ENCODE measurements at regions not wholly inside any gene's neighbourhood (a gene's known extent, or its start where the extent isn't known, plus 50 kb on each side); places are given as distances from the start of the nearest gene placed in this dataset.
"Not testable (repeated sequence)": the region's sequence is repeated elsewhere in the genome, so short reads cannot be mapped to it uniquely, and the experiment has no call there.

DNA sequence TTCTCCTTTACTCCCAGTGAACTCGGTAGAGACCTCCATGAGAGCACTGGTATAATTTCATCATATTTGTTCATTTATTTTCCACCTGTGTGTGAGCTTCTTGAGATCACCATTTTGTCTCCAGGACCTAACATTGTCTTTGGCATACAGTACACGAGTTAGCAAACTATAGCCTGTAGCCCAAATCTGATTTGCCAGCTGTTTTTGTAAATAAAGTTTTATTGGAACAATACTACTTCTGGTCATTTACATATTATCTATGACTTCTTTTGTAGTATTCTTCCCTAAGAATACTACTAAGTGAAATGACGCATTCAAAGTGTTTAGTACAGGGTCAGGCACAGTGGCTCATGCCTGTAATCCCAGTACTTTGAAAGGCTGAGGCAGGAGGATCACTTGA lies 449.5 kb downstream of the PLPP3 start:
- DNase-seq (ENCODE audit: low read depth in 2 of 2), result no peak

DNA sequence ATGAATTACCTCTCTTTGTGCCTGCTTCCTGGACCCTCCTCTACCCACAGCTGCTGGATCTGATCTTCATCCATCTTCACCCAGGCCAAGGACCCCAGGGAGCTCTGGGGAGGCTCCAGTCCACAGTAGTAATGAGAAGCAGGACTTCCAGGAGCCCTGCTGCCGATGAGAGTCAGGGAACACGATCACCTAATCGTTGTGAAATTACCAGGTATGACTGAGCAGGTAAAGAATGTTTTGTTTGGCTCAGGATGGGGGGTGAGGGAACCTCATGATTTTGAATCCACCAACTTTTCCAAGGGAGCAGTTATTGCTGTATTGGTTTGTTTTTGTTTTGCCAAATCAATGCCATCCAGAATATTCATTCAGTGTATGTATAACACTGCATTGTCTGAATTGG lies 454.0 kb downstream of the PLPP3 start:
- DNase-seq (ENCODE audit: low read depth in 2 of 2), result no peak

DNA sequence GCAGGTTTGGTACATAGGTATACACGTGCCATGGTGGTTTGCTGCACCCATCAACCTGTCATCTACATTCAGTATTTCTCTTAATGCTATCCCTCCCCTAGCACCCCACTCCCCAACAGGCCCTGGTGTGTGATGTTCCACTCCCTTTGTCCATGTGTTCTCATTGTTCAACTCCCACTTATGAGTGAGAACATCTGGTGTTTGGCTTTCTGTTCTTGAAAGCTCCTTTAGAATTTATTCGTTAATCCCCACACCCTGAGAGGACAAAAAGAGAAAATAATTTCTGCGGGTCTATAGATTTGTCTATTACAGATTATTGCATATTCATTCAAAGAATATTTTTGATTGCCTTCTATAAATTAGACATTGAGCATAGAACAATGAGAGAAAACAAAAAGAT lies 455.5 kb downstream of the PLPP3 start:
- no peak for DNase-seq (ENCODE audit: low read depth in 2 of 2)

DNA sequence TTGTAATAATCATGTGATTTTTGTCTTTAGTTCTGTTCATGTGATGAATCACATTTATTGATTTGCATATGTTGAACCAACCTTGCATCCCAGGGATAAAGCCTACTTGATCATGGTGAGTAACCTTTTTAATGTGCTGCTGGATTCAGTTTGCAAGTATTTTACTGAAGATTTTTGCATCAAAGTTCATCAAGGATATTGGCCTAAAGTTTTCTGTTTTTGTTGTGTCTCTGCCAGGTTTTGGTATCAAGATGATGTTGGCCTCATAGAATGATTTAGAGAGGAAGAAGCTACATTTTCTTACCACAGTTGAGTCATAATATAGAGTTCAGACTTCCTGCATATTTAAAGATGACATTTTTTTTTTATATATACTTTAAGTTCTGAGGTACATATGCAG lies 455.9 kb downstream of the PLPP3 start:
- DNase-seq (ENCODE audit: low read depth in 2 of 2), result no peak

DNA sequence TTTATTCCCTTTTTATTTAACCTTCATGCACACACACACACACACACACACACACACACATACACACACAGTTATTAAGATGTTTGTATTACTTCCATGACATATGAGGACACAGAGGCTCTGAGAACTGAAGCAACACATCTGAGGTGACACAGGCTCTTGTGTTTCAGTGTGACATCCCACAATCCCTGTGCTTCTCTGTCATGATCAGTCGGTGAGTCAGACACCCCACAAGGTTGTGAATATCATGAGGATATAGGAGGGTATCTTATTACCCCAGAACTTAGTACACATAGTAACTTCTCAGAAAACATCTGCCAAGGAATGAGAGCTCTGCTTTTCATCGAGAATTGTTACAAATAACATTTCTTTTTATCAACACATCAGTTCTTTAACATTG lies 459.3 kb downstream of the PLPP3 start:
- no peak for DNase-seq (ENCODE audit: low read depth in 2 of 2)

DNA sequence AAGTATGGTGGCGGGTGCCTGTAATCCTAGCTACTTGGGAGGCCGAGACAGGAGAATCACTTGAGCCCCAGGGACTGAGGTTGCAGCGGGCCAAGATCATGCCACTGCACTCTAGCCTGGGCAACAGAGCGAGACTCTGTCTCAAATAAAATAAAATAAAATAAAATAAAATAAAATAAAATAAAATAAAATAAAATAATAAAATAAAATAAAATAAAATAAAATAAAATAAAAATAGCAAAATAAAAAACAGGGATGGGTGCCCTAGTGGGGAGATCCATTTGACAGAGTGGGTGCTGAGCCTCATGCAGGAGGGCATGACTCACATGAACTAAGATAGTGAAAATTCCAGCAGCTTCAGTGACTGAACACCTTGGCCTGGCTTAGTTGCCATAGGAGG lies 460.7 kb downstream of the PLPP3 start:
- not testable (repeated sequence) for DNase-seq (ENCODE audit: low read depth in 2 of 2)

DNA sequence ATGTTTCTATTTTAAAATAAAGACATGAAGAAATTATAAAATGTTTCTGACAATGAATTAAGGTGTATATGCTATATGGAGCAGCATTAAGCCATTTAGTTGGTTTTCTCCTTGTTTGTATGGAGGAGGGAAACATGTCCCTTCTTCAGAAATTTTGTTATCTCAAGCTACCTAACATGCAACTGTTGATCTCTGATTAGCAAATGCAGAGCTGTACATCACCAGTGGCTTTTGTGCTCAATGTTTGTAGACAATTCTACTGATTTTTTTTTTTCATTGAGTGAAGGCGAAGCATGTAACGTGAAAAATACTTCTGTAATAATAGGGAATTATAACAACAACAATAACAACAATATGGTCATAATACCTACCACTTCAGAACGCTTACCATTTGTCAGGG lies 463.7 kb downstream of the PLPP3 start:
- no peak for DNase-seq (ENCODE audit: low read depth in 2 of 2)

DNA sequence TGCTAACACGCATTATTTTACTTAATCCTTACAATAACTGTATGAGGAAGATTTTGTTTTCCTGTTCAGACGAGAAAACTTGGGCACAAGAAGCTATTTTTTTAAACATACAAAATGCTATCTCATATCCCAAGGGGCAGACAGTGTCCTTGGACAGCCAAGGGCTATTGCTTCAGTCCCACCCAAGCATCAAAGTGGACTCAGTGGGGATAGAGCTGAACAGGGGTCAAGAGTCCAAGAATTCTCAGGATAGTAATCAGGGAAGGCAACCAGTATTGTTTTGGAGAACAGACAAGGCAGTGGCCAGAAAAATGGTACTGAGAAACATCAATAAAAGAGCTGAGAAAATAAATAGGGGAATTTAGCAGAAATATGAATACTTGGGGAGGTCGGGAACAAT lies 465.7 kb downstream of the PLPP3 start:
- no peak for DNase-seq (ENCODE audit: low read depth in 2 of 2)

DNA sequence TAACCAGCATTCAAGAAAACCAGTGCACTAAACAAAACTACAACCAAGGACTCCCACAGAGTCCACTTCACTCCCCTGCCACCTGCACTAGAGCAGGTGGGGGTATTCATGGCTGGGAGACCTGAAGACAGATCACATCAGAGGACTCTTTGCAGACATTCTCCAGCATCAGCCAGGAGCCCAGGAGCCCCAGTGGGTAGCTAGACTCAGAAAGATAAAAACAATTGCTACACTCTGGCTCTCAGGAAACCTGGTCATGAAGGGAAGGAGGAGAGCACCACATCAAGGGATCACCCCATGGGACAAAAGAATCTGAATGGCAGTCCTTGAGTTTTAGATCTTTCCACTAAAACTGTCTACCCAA lies 472.1 kb downstream of the PLPP3 start:
- DNase-seq (ENCODE audit: low read depth in 2 of 2), result no peak

DNA sequence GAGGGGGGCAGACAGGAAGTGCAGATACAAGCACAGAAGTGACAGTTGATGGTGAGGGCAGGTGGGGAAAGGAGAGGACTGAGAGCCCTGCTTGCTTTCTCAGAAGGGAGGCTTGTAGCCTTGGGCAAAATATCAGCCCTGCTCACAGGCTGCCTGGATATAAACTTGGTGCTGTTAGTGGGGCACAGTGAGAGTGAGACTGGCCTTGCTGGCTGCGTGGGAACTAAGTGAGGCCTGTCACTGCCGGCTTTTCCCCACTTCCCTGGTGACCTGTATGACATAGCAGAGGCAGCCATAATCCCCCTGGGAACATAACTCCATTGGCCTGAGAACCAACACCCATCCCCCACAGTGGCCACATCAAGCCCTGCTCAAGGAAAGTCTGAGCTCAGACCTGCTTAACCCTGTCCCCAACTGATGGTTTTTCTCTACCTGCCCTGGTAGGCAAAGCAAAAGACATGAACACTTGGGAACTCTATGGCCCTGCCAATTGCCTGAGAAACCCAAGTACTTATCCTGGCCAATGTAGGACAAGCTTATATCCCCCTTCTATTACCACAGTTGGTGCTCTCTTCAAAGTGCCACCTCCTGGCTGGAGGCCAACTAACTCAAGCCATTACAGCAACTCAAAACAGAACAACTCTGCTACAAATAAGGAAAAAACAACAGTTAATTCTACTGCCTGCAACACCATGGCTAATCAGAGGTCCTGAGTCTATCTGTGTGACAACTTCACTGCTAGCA lies 472.7 kb downstream of the PLPP3 start:
- DNase-seq (ENCODE audit: low read depth in 2 of 2), result no peak

DNA sequence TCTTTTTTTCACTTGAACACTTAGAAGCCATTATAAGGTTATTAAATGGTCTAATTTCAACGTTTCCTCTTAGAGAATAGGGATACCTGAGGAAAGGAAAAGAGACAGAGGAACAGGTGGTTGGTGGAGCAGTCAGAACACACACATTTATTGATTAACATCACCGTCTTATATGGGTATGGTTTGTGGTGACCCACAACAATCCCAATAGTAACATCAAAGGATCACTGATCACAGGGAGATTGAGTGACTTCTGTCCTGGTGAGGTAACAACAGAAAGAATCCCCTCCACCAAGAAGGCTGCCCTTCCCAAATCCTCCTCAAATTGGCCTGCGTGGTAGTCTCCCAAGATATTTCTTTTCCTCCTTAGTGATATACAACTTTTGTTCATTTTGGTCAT lies 474.0 kb downstream of the PLPP3 start:
- no peak for DNase-seq (ENCODE audit: low read depth in 2 of 2)

DNA sequence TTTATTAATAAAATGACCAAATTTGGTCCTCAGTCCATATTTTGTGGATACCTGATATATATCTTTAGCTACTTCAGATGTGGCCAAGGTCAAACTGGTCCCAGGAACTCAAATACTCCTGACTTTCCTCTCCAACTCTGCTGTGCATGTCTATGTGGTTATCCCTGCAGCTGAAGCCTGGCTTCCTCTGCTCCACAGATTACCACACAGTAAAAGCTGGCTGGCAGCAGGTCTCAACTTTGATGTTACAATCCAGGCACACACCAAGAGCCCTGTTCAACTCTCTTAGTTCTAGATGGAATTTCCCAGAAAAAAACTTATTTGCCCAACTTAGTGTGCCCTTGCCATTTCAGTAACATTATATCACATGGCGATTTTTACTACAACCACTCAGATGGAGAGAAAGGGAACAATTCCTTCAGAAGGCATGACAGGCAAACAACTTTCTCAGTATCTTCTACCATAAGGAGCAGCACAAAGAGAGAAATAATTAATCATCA lies 479.5 kb downstream of the PLPP3 start:
- no peak for DNase-seq (ENCODE audit: low read depth in 2 of 2)

DNA sequence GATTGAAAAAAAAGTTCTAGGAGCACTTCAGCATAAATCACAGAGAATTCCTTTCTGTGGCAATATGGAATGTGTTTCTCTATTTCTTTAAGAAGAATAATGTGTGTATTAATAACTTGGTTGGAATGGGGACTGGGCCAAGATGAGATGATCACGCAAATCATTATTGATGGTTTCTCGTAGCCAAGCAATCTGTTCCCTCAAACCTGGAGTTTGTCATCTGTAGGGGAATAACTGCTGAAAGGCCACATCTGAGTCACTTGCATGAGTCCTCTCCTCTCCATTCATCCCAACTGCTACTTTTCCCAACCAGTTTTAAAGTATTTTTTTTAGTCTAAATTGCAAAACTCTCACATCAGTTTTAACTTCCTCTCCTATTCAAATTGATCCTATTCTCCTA lies 480.4 kb downstream of the PLPP3 start:
- no peak for DNase-seq (ENCODE audit: low read depth in 2 of 2)

DNA sequence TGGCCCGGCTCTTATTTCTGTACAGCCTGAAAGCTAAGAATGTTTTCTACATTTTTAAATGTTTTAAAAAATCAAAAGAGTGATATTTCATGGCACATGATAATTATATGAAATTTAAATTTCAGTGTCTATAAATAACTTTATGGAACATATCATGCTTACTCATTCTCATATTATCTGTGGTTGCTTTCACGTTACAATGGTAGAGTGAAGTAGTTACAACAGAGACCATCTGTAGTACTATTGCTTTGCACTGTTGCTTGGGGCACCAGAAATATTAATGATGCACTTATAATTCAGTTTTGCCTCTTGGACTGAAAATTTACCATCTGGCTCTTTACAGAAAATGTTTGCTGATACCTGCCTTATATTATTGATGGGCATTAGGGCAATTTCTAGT lies 481.6 kb downstream of the PLPP3 start:
- DNase-seq (ENCODE audit: low read depth in 2 of 2), result no peak

DNA sequence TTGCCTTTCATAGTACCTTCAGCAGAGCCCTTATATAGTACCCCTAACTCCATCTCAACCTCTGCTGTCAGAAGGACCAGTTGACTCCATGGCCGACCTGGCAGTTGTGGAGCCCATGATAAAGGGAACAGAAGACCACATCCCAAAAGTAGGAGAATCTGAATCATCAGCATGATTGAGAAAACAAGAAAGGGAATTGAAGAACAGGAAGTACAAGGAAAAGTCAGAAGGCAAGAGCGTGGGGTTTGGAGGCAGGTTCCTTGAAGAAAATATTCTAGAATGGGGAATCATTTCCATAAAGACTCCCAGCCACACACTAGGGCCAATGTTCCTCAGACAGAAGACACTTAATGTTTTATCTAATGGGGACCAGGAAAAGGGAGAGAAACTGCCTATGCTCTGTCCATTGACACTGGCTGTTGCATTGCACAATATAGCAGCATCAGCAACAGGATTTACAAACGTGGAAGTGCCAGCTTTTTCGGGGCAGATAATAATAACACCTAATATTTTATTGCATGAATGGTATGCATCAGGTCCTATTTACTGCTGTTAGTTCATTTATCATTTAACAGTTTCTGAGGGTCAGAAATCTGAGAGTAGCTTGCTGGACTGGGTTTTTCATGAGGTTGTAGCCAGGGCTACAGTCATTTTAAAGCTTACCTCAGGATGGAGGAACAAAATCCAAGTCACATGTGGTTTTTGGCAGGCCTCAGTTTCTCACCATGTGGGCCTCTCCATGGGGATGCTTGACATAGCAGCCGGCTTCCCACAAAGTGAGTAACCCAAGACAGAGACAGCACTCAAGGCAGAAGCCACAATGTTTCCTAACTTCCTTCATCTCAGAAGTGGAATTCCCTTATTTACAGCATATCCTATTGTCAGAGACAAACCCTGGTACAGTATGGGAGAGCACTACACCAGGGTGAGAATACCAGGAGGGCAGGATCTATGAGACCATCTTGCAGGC lies 483.4 kb downstream of the PLPP3 start:
- DNase-seq (ENCODE audit: low read depth in 2 of 2), result no peak

DNA sequence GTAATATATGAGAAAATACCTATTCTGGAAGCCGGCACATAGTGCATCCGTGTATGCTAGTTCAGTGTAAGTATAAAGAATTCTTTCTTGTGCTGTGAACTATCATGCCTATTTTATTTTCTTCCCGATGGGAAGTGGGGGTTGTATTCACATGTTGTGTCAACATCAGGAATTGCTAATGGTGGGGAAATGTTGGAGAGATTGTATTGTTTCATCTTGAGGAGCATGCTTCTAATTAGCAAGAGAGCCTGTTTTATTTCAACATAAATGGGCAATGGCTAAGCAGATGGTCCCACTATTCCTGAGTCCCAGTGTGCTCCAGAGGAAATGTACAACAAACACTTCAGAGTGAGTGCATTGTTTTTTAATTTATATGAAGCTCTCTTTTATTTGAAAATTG lies 485.2 kb downstream of the PLPP3 start:
- DNase-seq (ENCODE audit: low read depth in 2 of 2), result no peak

DNA sequence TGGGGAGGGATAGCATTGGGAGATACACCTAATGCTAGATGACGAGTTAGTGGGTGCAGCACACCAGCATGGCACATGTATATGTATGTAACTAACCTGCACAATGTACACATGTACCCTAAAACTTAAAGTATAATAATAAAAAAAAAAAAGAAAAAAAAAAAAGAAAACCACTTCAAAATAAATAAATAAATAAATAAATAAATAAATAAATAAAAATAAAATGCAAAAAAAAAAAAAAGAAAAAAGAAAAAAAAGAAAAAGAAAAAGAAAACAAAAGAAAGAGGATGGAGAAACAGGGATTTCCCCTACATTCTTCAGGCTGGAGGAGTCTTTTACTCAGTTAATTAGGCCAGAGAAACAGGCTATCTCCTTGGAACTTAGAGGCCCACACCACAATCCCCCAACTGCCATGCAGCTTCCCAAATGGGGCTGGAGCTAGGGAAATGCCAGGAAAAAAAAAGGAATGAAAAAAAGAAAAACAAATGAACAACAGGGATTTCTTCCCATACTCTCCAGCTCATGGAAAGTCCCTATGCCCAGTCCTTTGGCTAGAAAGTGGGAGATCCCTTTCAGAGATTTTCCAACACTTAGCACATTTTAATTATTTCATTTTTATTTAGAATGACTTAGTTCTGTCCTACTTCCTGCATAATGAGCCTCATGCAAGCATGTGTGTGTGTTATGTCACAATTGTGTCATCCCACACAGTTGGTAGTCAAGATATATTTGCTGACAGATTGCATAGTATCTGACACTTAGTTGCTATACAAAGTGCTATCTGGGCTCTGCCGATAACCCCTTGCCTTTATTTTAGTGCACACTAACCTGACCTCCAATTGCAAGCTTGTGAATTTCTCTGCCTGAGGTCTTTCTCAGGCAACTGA lies 486.4 kb downstream of the PLPP3 start:
- DNase-seq (ENCODE audit: low read depth in 2 of 2), result no peak

DNA sequence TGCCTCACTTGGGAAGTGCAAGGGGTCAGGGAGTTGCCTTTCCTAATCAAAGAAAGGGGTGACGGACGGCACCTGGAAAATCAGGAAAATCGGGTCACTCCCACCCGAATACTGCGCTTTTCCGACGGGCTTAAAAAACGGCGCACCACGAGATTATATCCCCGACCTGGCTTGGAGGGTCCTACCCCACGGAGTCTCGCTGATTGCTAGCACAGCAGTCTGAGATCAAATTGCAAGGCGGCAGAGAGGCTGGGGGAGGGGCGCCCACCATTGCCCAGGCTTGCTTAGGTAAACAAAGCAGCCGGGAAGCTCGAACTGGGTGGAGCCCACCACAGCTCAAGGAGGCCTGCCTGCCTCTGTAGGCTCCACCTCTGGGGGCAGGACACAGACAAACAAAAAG lies 489.5 kb downstream of the PLPP3 start:
- not testable (repeated sequence) for DNase-seq (ENCODE audit: low read depth in 2 of 2)

DNA sequence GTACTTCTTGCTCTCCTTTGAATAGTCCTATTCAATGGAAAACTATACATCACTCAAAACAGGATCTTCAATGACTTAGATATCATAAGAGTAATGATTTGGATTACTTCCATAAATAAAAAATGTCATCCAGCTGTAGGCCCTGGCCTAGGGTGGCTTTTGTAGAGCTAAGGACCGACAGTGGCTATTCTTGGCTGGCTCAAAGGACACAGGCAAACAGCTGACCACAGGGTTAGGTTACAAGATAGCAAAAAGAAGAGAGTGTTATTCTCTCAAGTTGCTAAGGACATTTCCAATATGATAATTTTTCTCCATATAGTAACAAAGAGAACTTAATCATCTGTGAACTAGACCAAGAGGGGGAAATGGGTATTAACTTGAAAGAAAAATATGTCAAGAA lies 495.1 kb downstream of the PLPP3 start:
- DNase-seq (ENCODE audit: low read depth in 2 of 2), result no peak

DNA sequence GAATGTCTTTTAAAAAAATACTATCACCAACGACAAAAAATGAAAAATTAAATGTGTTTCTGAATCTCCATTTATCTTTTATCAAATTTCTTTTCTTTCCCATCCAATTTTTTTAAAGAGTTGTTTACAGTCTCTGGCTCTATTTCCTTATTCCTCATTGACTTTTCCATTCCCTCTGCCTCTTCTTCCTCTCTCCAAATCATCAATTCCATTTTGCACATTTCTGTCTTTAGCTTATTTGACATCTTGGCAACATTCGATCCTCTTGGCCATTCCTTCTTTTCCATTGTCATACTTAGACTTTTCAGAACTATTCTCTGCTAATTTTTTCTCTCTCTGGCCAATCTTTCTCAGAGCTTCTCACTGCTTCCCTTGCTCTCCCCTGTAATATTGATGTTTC lies 497.6 kb downstream of the PLPP3 start:
- no peak for DNase-seq (ENCODE audit: low read depth in 2 of 2)

DNA sequence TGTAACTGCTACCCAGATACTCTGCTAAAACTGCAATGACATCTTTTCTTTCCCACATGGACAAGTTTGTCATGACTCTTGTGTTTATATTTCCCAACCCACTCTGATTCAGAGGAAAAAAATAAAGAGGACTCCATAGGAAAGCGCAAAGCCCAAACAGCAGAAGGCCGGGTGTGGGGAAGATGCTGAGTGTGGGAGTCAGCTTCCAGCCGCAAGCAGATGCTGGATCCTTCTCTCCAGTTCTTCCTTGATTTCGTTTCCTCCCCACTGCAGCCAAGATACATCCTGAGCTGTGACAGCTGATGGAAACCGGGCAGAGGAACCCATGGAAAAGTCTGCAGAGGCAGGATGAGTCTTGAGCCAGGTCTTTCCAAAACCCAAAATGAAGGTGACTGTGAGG lies 498.2 kb downstream of the PLPP3 start:
- DNase-seq (ENCODE audit: low read depth in 2 of 2), result peak in 1 of 2 donors; percentile 43

DNA sequence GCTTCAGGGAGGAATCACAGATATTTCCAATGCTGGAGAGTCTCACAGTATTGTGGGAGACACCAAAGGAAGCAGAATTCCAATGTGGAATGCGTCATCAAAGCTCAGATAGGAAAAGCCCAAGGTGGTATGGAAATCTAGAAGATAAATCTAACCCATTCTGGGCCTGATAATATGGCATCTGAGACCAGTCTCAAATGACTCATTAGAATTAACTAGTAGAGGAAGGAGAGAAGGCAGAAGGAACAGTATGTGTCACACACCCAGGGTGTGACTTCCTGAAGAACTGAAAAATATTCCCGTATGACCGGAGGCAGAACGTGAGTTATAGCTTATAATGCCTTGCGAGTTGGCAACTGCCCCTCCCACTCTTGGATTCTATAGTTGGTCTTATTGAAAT lies 499.2 kb downstream of the PLPP3 start:
- peak in 1 of 2 donors; percentile 64 for DNase-seq (ENCODE audit: low read depth in 2 of 2)
